HepG2 (cell line): ENCODE measurements at regions not wholly inside any gene's neighbourhood (a gene's known extent, or its start where the extent isn't known, plus 50 kb on each side); places are given as distances from the start of the nearest gene placed in this dataset.

Experiments used
- ARID3A ChIP-seq: IDR thresholded peaks from 2 replicates; pipeline ENCODE4 v1.6.1; 2012; ENCODE audit warnings: low read depth, low read length, improper control_type of control experiment
- CHD4 ChIP-seq: fragments of 200-600 bp; sonication (generic); IDR thresholded peaks from 2 replicates; pipeline ENCODE4 v1.7.0; 2017; ENCODE audit warnings: mild to moderate bottlenecking, low read length, borderline replicate concordance
- ELF1 ChIP-seq: sonication (generic); formaldehyde crosslinking; IDR thresholded peaks from 2 replicates; pipeline ENCODE4 v1.4.0; 2020; ENCODE audit warnings: missing genetic modification reagents
- FOSL2 ChIP-seq: sonication (generic); formaldehyde crosslinking; IDR thresholded peaks from 2 replicates; pipeline ENCODE4 v1.4.0; 2020; ENCODE audit warnings: missing genetic modification reagents
- GFI1 ChIP-seq: sonication (generic); formaldehyde crosslinking; IDR thresholded peaks from 2 replicates; pipeline ENCODE4 v1.5.0; 2020; ENCODE audit warnings: missing genetic modification reagents, mild to moderate bottlenecking, borderline replicate concordance
- IKZF1 ChIP-seq: fragments of 450-650 bp; IDR thresholded peaks from 2 replicates; pipeline ENCODE4 v1.7.1; 2016
- IRF1 ChIP-seq: sonication (generic); formaldehyde crosslinking; IDR thresholded peaks from 2 replicates; pipeline ENCODE4 v1.4.0; 2020; ENCODE audit warnings: low read depth, mild to moderate bottlenecking, missing genetic modification reagents
- NFRKB ChIP-seq: fragments of 450-650 bp; IDR thresholded peaks from 2 replicates; pipeline ENCODE4 v1.6.1; 2017
- POLR2AphosphoS2 ChIP-seq: IDR thresholded peaks from 2 replicates; pipeline ENCODE4 v1.6.1; 2011; ENCODE audit warnings: low read depth, low read length, improper control_type of control experiment
- SAFB2 ChIP-seq: sonication (generic); formaldehyde crosslinking; IDR thresholded peaks from 2 replicates; pipeline ENCODE4 v1.5.1; 2020; ENCODE audit warnings: missing genetic modification reagents, low read depth, mild to moderate bottlenecking, borderline replicate concordance
- SMC3 ChIP-seq: IDR thresholded peaks from 2 replicates; pipeline ENCODE4 v1.6.1; 2011; ENCODE audit warnings: low read length, improper control_type of control experiment
- STAG1 ChIP-seq: sonication (generic); formaldehyde crosslinking; IDR thresholded peaks from 2 replicates; pipeline ENCODE4 v1.4.0; 2020; ENCODE audit warnings: missing genetic modification reagents
- TRAFD1 ChIP-seq: sonication (generic); formaldehyde crosslinking; IDR thresholded peaks from 2 replicates; pipeline ENCODE4 v1.5.1; 2020; ENCODE audit warnings: missing genetic modification reagents, mild to moderate bottlenecking, borderline replicate concordance
- ZBTB25 ChIP-seq: IDR thresholded peaks from 2 replicates; pipeline ENCODE4 v1.6.1; 2018; ENCODE audit warnings: missing genetic modification reagents
- ZKSCAN5 ChIP-seq: sonication (generic); formaldehyde crosslinking; IDR thresholded peaks from 2 replicates; pipeline ENCODE4 v1.5.1; 2020; ENCODE audit warnings: mild to moderate bottlenecking, missing genetic modification reagents
- ZNF251 ChIP-seq: sonication (generic); formaldehyde crosslinking; IDR thresholded peaks from 2 replicates; pipeline ENCODE4 v1.9.0; 2021; ENCODE audit warnings: mild to moderate bottlenecking, missing genetic modification reagents
- ZNF318 ChIP-seq: sonication (generic); formaldehyde crosslinking; IDR thresholded peaks from 2 replicates; pipeline ENCODE4 v1.4.0; 2020; ENCODE audit warnings: mild to moderate bottlenecking, missing genetic modification reagents
- ZNF326 ChIP-seq: sonication (generic); formaldehyde crosslinking; IDR thresholded peaks from 2 replicates; pipeline ENCODE4 v1.4.0; 2020; ENCODE audit warnings: missing genetic modification reagents, borderline replicate concordance
- ZNF572 ChIP-seq: sonication (generic); formaldehyde crosslinking; IDR thresholded peaks from 2 replicates; pipeline ENCODE4 v1.5.1; 2020; ENCODE audit warnings: mild to moderate bottlenecking, missing genetic modification reagents

- TF ChIP-seq ZNF318 (CRISPR knock-in tag) (no peak), ZBTB25 (CRISPR knock-in tag) (0 out of 2 replicates have a peak, but pooled peaks have one; percentile 9), ZNF326 (CRISPR knock-in tag) (no peak), TRAFD1 (CRISPR knock-in tag) (no peak), SAFB2 (no peak), IRF1 (no peak), NFRKB (no peak), GFI1 (CRISPR knock-in tag) (no peak), ARID3A (peak; percentile 10; the same call in 1 of the 2 replicates), ZNF251 (CRISPR knock-in tag) (no peak), ELF1 (CRISPR knock-in tag) (no peak), POLR2AphosphoS2 (no peak), STAG1 (CRISPR knock-in tag) (peak; percentile 56), IKZF1 (no peak), ZKSCAN5 (CRISPR knock-in tag) (no peak), CHD4 (no peak), ZNF572 (CRISPR knock-in tag) (no peak), FOSL2 (CRISPR knock-in tag) (no peak), SMC3 (peak; percentile 68)
These were observed 63.6 kb upstream of the ACSL3 start (continued) for GRCh38 chr2:222797261-222797660.
